Bronchial epithelial cell (primary cell): ENCODE measurements at regions not wholly inside any gene's neighbourhood (a gene's known extent, or its start where the extent isn't known, plus 50 kb on each side); places are given as distances from the start of the nearest gene placed in this dataset.

Experiments used
- DNase-seq: peaks from one replicate; pipeline ENCODE4 v3.0.0-alpha.2; 2010; ENCODE audit warnings: low read depth
- FAIRE-seq: peaks from 2 replicates; lab custom pipeline; 2011; peaks lifted over from hg19 to GRCh38; lab: Jason Lieb, UNC
- H3K27me3 ChIP-seq: 2 replicates; pipeline ENCODE4 v1.5.1; 2011; ENCODE audit warnings: low read length; ENCODE audit not compliant: control insufficient read depth, insufficient read depth
- H3K36me3 ChIP-seq: 2 replicates; pipeline ENCODE4 v1.5.1; 2011; ENCODE audit warnings: low read length; ENCODE audit not compliant: control insufficient read depth, insufficient read depth
- H3K4me3 ChIP-seq: 2 replicates; pipeline ENCODE4 v1.5.1; 2011; ENCODE audit warnings: mild to moderate bottlenecking, low read depth, low read length, control low read depth
- CTCF ChIP-seq: IDR thresholded peaks from 2 replicates; pipeline ENCODE4 v1.5.1; 2011; ENCODE audit warnings: mild to moderate bottlenecking, moderate library complexity, low read length, control low read depth, inconsistent platforms; ENCODE audit not compliant: insufficient read depth, severe bottlenecking

- FAIRE-seq: no peak
- Histone ChIP-seq H3K27me3 (no peaks in the 10 kb centered on the region), H3K36me3 (no peaks in the 10 kb centered on the region), H3K4me3 (no peak overlapping the region)
- TF ChIP-seq CTCF: no peak
- peak; percentile 90 for DNase-seq
Measured at GRCh38 chr2:189369566-189369965, 71.7 kb upstream of the WDR75 start.

DNA sequence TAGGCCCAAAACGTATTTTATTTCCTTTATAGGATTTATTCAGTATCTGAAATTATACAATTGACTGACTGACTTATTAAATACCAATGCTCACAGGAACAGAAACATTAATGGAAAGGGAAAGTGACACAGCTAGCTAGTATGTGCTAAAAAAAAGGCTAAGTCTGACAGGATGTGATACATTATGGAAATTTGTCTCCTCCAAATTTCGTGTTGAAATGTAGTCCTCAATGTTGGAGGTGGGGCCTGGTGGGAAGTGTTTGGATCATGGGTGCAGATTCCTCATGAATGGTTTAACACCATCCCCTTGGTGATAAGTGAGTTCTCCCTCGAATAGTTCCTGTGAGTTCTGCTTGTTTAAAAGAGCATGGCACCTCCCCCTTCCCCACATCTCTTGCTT, 70.6 kb upstream of the WDR75 start:
- DNase-seq (peak; percentile 89), FAIRE-seq (no peak)
- Histone ChIP-seq H3K36me3 (no peaks in the 10 kb centered on the region), H3K4me3 (no peak overlapping the region), H3K27me3 (no peaks in the 10 kb centered on the region)
- TF ChIP-seq CTCF: no peak

GRCh38 chr2:189372688-189373257, 68.5 kb upstream of the WDR75 start:
- no peak overlapping the region for H3K4me3 ChIP-seq
- no peak for FAIRE-seq
- H3K36me3 ChIP-seq: no peaks in the 10 kb centered on the region
- DNase-seq: peak; percentile 67
- TF ChIP-seq CTCF: no peak
- H3K27me3 ChIP-seq: no peaks in the 10 kb centered on the region

DNA sequence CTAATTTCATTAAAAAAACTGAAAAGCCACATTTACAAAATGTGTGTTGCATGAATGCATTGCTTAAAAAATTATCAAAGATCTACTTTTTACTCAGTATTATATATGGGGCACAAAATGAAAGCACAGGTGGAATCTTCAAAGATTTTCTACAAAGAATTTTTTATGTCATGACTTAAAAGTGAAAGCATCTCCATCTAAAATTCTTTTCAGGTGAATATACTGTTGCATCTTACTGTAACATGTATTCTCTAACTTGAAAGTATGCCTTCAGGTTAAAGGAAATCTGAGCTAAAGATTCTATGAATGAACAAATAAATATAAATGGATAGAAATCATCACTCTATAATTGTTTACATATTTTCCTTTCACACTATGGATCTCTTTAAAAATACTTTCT, 66.8 kb upstream of the WDR75 start:
- no peak for DNase-seq
- Histone ChIP-seq H3K36me3 (no peaks in the 10 kb centered on the region), H3K27me3 (no peaks in the 10 kb centered on the region), H3K4me3 (no peak overlapping the region)
- FAIRE-seq: no peak
- TF ChIP-seq CTCF: no peak

DNA sequence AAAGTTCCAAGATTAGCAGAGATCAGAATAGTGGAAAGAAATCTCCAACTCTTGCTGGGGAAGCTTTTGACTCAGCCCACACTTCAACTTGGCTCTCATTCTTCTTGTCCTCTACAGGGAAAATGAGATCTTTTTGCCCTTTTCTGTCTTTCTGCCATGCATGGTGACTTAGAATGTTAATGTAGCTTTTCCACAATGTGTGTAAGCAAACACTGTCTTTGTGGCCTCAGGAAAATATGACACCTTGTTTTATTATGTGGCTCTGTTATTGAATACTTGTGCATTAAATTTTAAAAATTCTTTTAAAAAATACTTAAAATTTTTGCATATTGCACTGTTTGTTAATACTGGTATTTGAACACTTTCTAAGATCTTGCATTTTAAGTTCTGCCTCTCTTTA, 65.4 kb upstream of the WDR75 start:
- no peaks in the 10 kb centered on the region for H3K36me3 ChIP-seq
- no peaks in the 10 kb centered on the region for H3K27me3 ChIP-seq
- no peak for FAIRE-seq
- no peak for DNase-seq
- H3K4me3 ChIP-seq: no peak overlapping the region
- TF ChIP-seq CTCF: no peak

GRCh38 chr2:189379287-189379630, 62.0 kb upstream of the WDR75 start:
- TF ChIP-seq CTCF: no peak
- H3K27me3 ChIP-seq: no peaks in the 10 kb centered on the region
- no peaks in the 10 kb centered on the region for H3K36me3 ChIP-seq
- no peak overlapping the region for H3K4me3 ChIP-seq
- DNase-seq (peak; percentile 34), FAIRE-seq (no peak)
